ENCODE measurements at regions not wholly inside any gene's neighbourhood (a gene's known extent, or its start where the extent isn't known, plus 50 kb on each side); places are given as distances from the start of the nearest gene placed in this dataset.

DNA sequence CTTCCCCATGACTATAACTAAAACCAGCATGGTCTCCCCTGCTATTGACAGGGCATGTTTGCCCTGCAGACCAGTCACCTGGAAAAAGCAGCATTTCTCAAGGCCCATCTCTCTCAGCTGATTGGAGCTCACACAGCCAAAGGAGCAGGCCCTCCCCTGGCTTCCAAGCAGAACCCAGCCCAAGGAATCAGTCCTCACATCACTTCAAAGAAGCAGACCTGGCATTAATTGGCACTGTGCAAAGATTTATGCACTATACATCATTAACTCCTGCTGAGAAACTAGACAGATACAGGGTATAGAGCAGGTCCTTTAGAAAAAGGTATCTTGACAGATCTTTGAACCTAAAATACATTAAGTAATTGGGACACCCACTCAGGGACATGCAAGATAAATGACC, 323.8 kb upstream of the PPP2R3A start:
- no peak overlapping the region for H3K27ac ChIP-seq
- H3K9me3 ChIP-seq, result no peaks in the 10 kb centered on the region
- no peak overlapping the region for H3K4me3 ChIP-seq
- intact Hi-C loops (cut with DNase I), result no loop called here
- no peaks in the 10 kb centered on the region for H3K36me3 ChIP-seq
- DNase-seq (no peak), ATAC-seq (no peak), FAIRE-seq (no peak)
- H3K4me1 ChIP-seq, result no peaks in the 10 kb centered on the region
- TF ChIP-seq, protein P1, sequence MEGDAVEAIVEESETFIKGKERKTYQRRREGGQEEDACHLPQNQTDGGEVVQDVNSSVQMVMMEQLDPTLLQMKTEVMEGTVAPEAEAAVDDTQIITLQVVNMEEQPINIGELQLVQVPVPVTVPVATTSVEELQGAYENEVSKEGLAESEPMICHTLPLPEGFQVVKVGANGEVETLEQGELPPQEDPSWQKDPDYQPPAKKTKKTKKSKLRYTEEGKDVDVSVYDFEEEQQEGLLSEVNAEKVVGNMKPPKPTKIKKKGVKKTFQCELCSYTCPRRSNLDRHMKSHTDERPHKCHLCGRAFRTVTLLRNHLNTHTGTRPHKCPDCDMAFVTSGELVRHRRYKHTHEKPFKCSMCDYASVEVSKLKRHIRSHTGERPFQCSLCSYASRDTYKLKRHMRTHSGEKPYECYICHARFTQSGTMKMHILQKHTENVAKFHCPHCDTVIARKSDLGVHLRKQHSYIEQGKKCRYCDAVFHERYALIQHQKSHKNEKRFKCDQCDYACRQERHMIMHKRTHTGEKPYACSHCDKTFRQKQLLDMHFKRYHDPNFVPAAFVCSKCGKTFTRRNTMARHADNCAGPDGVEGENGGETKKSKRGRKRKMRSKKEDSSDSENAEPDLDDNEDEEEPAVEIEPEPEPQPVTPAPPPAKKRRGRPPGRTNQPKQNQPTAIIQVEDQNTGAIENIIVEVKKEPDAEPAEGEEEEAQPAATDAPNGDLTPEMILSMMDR (IDR thresholded peaks at IDR 0.05), result no peak
- no peaks in the 10 kb centered on the region for H3K27me3 ChIP-seq

DNA sequence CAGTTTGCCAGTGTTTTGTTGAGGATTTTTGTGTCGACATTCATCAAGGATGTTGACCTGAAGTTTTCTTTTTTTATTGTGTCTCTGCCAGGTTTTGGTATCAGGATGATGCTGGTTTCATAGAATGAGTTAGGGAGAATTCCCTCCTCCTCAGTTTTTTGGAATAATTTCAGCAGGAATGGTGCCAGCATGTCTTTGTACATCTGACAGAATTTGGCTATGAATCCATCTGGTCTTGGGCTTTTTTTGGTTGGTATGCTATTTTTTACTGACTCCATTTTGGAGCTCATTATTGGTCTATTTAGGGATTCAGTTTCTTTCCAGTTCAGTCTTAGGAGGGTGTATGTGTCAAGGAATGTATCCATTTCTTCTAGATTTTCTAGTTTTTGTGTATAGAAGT, 320.0 kb upstream of the PPP2R3A start:
- H3K4me3 ChIP-seq, result no peak overlapping the region
- no peaks in the 10 kb centered on the region for H3K4me1 ChIP-seq
- intact Hi-C loops (cut with DNase I), result no loop called here
- H3K27ac ChIP-seq, result no peak overlapping the region
- TF ChIP-seq, protein P1 (IDR thresholded peaks at IDR 0.05), result no peak
- no peaks in the 10 kb centered on the region for H3K9me3 ChIP-seq
- H3K36me3 ChIP-seq, result no peaks in the 10 kb centered on the region
- no peak for DNase-seq
- no peak for ATAC-seq
- no peaks in the 10 kb centered on the region for H3K27me3 ChIP-seq
- WGBS, 2 donors, result 73 to 74% methylated on average over 1 of the region's 1 CpG
- FAIRE-seq, result no peak

DNA sequence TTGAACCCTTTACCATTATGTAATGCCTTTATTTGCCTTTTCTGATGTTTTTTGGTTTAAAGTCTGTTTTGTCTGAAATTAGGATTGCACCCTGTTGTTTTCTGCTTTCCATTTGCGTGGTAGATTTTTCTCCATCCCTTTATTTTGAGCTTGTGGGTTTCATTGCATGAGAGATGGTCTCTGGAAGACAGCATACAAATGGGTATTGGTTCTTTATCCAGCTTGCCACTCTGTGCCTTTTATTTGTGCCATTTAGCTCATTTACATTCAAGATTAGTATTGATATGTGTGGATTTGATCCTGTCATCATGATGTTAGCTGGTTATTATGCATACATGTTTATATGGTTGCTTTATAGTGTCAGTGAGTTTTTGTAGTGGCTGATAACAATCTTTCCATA, 318.7 kb upstream of the PPP2R3A start:
- intact Hi-C loops (cut with DNase I), result no loop called here
- Histone ChIP-seq H3K4me1 (no peaks in the 10 kb centered on the region), H3K36me3 (no peaks in the 10 kb centered on the region), H3K9me3 (no peaks in the 10 kb centered on the region), H3K4me3 (no peak overlapping the region), H3K27me3 (no peaks in the 10 kb centered on the region), H3K27ac (no peak overlapping the region)
- WGBS, 2 donors, result 37 to 41% methylated on average over 1 of the region's 1 CpG
- ATAC-seq (no peak), DNase-seq (no peak), FAIRE-seq (no peak)
- TF ChIP-seq, protein P1 (IDR thresholded peaks at IDR 0.05), result no peak

- Histone ChIP-seq H3K36me3 (no peaks in the 10 kb centered on the region), H3K27ac (no peak overlapping the region), H3K27me3 (no peaks in the 10 kb centered on the region), H3K4me3 (no peak overlapping the region), H3K9me3 (no peaks in the 10 kb centered on the region), H3K4me1 (no peaks in the 10 kb centered on the region)
- 29 to 44% methylated on average over 2 of the region's 2 CpGs for WGBS, 2 donors
- intact Hi-C loops (cut with DNase I), result no loop called here
- TF ChIP-seq, protein P1 (IDR thresholded peaks at IDR 0.05), result no peak
- DNase-seq (no peak), ATAC-seq (no peak), FAIRE-seq (no peak)
These were observed 316.2 kb upstream of the PPP2R3A start for GRCh38 chr3:135649361-135649760.

- TF ChIP-seq, protein P1 (IDR thresholded peaks at IDR 0.05), result no peak
- no peak for FAIRE-seq
- no peak overlapping the region for H3K4me3 ChIP-seq
- no peaks in the 10 kb centered on the region for H3K4me1 ChIP-seq
- no peaks in the 10 kb centered on the region for H3K36me3 ChIP-seq
- DNase-seq, result no peak
- no peak overlapping the region for H3K27ac ChIP-seq
- no peaks in the 10 kb centered on the region for H3K27me3 ChIP-seq
- intact Hi-C loops (cut with DNase I), result no loop called here
- WGBS, 2 donors, result 58 to 83% methylated on average over 1 of the region's 1 CpG
- no peaks in the 10 kb centered on the region for H3K9me3 ChIP-seq
- ATAC-seq, result no peak
These were observed 315.2 kb upstream of the PPP2R3A start for GRCh38 chr3:135650309-135650708.
